Caco-2 (cell line): ENCODE measurements at regions not wholly inside any gene's neighbourhood (a gene's known extent, or its start where the extent isn't known, plus 50 kb on each side); places are given as distances from the start of the nearest gene placed in this dataset.
"Not testable (repeated sequence)": the region's sequence is repeated elsewhere in the genome, so short reads cannot be mapped to it uniquely, and the experiment has no call there.

Source experiments
- BruUV-seq: library from RNA; stranded (reverse); fragments of 400-500 nt; replicated peaks from 2 replicates; lab custom pipeline; 2021; lab: Mats Ljungman, UMichigan
- CTCF ChIA-PET: fragments of 300-600 bp; sonication (Branson Sonifier 250); formaldehyde crosslinking; loops from one replicate; lab custom pipeline; 2022; ENCODE audit warnings: antibody characterized with exemption; lab: Charles Lee
- POLR2A ChIA-PET: fragments of 300-600 bp; sonication (Branson Sonifier 250); formaldehyde crosslinking; loops from one replicate; lab custom pipeline; 2022; ENCODE audit warnings: antibody characterized with exemption; lab: Charles Lee
- DNase-seq, 2 experiments: peaks; one replicate each; pipeline versions ENCODE4 v3.0.0 to v3.0.0-alpha.2; 2020 to 2022
- H3K27me3 ChIP-seq: replicated peaks from 2 replicates; pipeline ENCODE4 v1.6.0; 2011; ENCODE audit warnings: low read length; ENCODE audit not compliant: control insufficient read depth, insufficient read depth
- H3K36me3 ChIP-seq: 2 replicates; pipeline ENCODE4 v1.5.1; 2011; ENCODE audit warnings: low read length; ENCODE audit not compliant: control insufficient read depth, insufficient read depth
- H3K4me1 ChIP-seq: fragments of 250-450 bp; sonication (Bioruptor Pico); 2 replicates; pipeline ENCODE4 v1.5.1; 2020; ENCODE audit warnings: mild to moderate bottlenecking
- H3K4me3 ChIP-seq: 2 replicates; pipeline ENCODE4 v1.5.1; 2011; ENCODE audit warnings: low read depth, mild to moderate bottlenecking, control low read depth, low read length
- H3K9me3 ChIP-seq: fragments of 250-450 bp; sonication (Bioruptor Pico); 2 replicates; pipeline ENCODE4 v1.5.1; 2020; ENCODE audit warnings: mild to moderate bottlenecking, moderate library complexity
- H3K27ac Mint-ChIP-seq: one replicate; pipeline ENCODE4 v1.8.0; 2022; ENCODE audit warnings: mixed read lengths; ENCODE audit not compliant: unreplicated experiment
- H3K27me3 Mint-ChIP-seq: one replicate; pipeline ENCODE4 v1.8.0; 2022; ENCODE audit warnings: mixed read lengths; ENCODE audit not compliant: insufficient read depth, unreplicated experiment
- H3K36me3 Mint-ChIP-seq: one replicate; pipeline ENCODE4 v1.8.0; 2022; ENCODE audit warnings: mild to moderate bottlenecking, mixed read lengths; ENCODE audit not compliant: insufficient read depth, unreplicated experiment
- H3K4me1 Mint-ChIP-seq: one replicate; pipeline ENCODE4 v1.8.0; 2022; ENCODE audit warnings: low read depth, mixed read lengths; ENCODE audit not compliant: unreplicated experiment
- H3K4me3 Mint-ChIP-seq: one replicate; pipeline ENCODE4 v1.8.0; 2022; ENCODE audit warnings: mild to moderate bottlenecking, moderate library complexity, mixed read lengths; ENCODE audit not compliant: unreplicated experiment
- H3K9me3 Mint-ChIP-seq: one replicate; pipeline ENCODE4 v1.8.0; 2022; ENCODE audit warnings: mixed read lengths; ENCODE audit not compliant: unreplicated experiment
- intact Hi-C: fragments of 100-400 bp; cut with micrococcal nuclease; formaldehyde crosslinking; loops from one replicate; pipeline ENCODE4 v1.10.0; 2022; ENCODE audit not compliant: unreplicated experiment
- TF ChIP-seq, protein P1 (sequence below), 2 experiments: fragments of 200-600 bp in 1 of 2; IDR thresholded peaks; 1 replicate in 1 of 2; 2 replicates in 1 of 2; pipeline versions ENCODE4 v1.5.1 to v1.8.0; 2011 to 2022; ENCODE audit warnings: antibody characterized with exemption in 1 of 2, control low read depth in 1 of 2, inconsistent platforms in 1 of 2, low read depth in 1 of 2, low read length in 1 of 2, mild to moderate bottlenecking in 1 of 2, moderate library complexity in 1 of 2; ENCODE audit not compliant: insufficient read depth in 1 of 2, severe bottlenecking in 1 of 2, unreplicated experiment in 1 of 2

DNA sequence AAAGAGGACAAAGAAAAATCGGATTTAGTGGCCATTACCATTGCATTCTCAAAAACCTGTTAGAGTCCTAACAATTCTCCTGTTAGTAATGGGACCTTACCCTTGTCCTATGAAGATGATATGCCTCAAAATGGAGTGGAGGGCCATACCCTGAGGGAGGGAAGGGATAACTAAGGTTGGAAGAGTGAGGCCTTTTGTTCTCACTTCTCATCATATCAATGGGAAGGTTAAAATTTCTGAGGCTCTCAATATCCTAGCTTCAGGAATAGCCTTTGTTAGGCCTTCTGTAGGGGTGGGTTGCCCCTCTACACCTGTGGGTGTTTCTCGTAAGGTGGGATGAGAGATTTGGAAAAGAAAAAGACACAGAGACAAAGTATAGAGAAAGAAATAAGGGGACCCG is 109.4 kb upstream of the SGIP1 start:
- H3K4me3 Mint-ChIP-seq, H3K36me3 ChIP-seq, H3K9me3 ChIP-seq, BruUV-seq, H3K4me3 ChIP-seq, H3K27me3 ChIP-seq, H3K36me3 Mint-ChIP-seq, POLR2A ChIA-PET, H3K27me3 Mint-ChIP-seq, H3K4me1 Mint-ChIP-seq, H3K4me1 ChIP-seq, H3K9me3 Mint-ChIP-seq, CTCF ChIA-PET, H3K27ac Mint-ChIP-seq, intact Hi-C loops, DNase-seq: not testable (repeated sequence)

DNA sequence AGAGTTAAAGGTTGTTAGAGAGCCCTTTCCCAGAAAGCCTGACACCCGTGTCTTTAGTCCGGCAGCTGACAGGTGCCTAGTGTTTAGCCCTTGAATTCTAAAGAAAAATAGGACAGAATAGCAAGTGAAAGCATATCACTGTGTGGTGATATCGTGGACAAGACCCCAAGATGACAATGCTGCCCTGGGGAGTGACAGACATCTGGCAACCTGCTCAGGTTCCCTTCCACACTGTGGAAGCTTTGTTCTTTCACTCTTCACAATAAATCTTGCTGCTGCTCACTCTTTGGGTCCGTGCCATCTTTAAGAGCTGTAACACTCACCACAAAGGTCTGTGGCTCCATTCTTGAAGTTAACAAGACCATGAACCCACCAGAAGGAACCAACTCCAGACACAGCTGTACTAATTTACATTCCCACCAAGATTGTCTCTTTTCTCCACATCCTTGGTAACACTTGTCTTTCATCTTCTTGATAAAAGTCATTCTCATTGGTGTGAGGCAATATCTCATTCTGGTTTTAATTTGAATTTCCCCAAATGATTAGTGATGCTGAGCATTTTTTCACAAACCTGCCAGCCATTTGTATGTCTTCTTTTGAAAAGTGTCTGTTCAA is 107.6 kb upstream of the SGIP1 start:
- no peaks in the 10 kb centered on the region for H3K36me3 ChIP-seq
- no peak overlapping the region for H3K27ac Mint-ChIP-seq
- peaks cover 16% of the 10 kb centered on the region for H3K9me3 Mint-ChIP-seq
- H3K27me3 Mint-ChIP-seq = no peaks in the 10 kb centered on the region
- POLR2A ChIA-PET = no interaction called here
- CTCF ChIA-PET = no interaction called here
- TF ChIP-seq, protein P1, sequence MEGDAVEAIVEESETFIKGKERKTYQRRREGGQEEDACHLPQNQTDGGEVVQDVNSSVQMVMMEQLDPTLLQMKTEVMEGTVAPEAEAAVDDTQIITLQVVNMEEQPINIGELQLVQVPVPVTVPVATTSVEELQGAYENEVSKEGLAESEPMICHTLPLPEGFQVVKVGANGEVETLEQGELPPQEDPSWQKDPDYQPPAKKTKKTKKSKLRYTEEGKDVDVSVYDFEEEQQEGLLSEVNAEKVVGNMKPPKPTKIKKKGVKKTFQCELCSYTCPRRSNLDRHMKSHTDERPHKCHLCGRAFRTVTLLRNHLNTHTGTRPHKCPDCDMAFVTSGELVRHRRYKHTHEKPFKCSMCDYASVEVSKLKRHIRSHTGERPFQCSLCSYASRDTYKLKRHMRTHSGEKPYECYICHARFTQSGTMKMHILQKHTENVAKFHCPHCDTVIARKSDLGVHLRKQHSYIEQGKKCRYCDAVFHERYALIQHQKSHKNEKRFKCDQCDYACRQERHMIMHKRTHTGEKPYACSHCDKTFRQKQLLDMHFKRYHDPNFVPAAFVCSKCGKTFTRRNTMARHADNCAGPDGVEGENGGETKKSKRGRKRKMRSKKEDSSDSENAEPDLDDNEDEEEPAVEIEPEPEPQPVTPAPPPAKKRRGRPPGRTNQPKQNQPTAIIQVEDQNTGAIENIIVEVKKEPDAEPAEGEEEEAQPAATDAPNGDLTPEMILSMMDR (IDR thresholded peaks at IDR 0.05; ENCODE audit: insufficient read depth in 1 of 2, low read depth in 1 of 2, low read length in 1 of 2, severe bottlenecking in 1 of 2, unreplicated experiment in 1 of 2) = no peak
- no peaks in the 10 kb centered on the region for H3K4me1 Mint-ChIP-seq
- no peaks in the 10 kb centered on the region for H3K9me3 ChIP-seq
- H3K27me3 ChIP-seq = no peaks in the 10 kb centered on the region
- no peaks in the 10 kb centered on the region for H3K36me3 Mint-ChIP-seq
- no peaks in the 10 kb centered on the region for H3K4me1 ChIP-seq
- BruUV-seq = no TSS peak
- intact Hi-C loops = no loop called here
- no peak overlapping the region for H3K4me3 ChIP-seq
- DNase-seq = no peak
- H3K4me3 Mint-ChIP-seq = no peak overlapping the region

DNA sequence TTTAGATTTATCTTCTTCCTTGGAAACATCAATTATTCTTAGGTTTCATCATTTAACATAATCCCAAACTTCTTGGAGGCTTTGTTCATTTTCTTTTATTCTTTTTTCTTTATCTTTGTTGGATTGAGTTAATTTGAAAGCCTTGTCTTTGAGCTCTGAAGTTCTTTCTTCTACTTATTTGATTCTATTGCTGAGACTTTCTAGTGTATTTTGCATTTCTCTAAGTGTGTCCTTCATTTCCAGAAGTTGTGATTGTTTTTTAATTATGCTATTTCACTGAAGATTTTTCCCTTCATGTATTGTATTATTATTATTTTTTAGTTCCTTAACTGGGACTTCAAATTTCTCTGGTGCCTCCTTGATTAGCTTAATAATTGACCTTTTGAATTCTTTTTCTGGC is 103.1 kb upstream of the SGIP1 start:
- BruUV-seq, H3K9me3 ChIP-seq, H3K27me3 ChIP-seq, intact Hi-C loops, H3K27me3 Mint-ChIP-seq, CTCF ChIA-PET, H3K4me3 Mint-ChIP-seq, H3K36me3 Mint-ChIP-seq, H3K36me3 ChIP-seq, H3K4me1 ChIP-seq, H3K27ac Mint-ChIP-seq, H3K4me3 ChIP-seq, DNase-seq, POLR2A ChIA-PET, H3K4me1 Mint-ChIP-seq: not testable (repeated sequence)
- H3K9me3 Mint-ChIP-seq = peaks cover 16% of the 10 kb centered on the region

DNA sequence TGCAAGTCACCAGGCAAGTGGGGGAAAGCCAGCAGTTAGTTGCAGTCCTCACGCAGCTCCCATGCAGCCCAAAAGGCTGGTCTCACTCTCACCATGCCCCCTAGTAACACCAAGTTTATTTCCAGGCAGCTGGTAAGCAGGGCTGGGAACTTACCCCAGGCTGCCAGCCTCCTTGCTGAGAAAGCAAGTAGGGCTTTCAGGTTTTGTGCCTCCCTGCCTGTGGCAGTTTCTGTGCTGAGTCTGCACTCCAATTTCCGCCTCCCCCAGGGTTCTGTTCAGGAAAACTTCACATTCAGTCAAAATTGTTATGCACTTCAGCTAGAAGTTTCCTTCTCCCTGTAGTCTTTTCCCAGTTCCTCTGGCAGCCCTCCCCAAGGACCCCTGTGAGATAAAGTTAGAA is 102.0 kb upstream of the SGIP1 start:
- Mint-ChIP-seq H3K4me1 (no peaks in the 10 kb centered on the region), H3K4me3 (no peak overlapping the region), H3K27me3 (no peaks in the 10 kb centered on the region), H3K36me3 (no peaks in the 10 kb centered on the region), H3K27ac (no peak overlapping the region), H3K9me3 (peaks cover 16% of the 10 kb centered on the region)
- Histone ChIP-seq H3K4me3 (no peak overlapping the region), H3K36me3 (no peaks in the 10 kb centered on the region), H3K27me3 (no peaks in the 10 kb centered on the region), H3K4me1 (no peaks in the 10 kb centered on the region), H3K9me3 (no peaks in the 10 kb centered on the region)
- ChIA-PET CTCF (no interaction called here), POLR2A (no interaction called here)
- TF ChIP-seq, protein P1 (IDR thresholded peaks at IDR 0.05; ENCODE audit: insufficient read depth in 1 of 2, low read depth in 1 of 2, low read length in 1 of 2, severe bottlenecking in 1 of 2, unreplicated experiment in 1 of 2) = no peak
- no TSS peak for BruUV-seq
- DNase-seq = no peak
- intact Hi-C loops = no loop called here
